ENCODE measurements at regions not wholly inside any gene's neighbourhood (a gene's known extent, or its start where the extent isn't known, plus 50 kb on each side); places are given as distances from the start of the nearest gene placed in this dataset.

DNA sequence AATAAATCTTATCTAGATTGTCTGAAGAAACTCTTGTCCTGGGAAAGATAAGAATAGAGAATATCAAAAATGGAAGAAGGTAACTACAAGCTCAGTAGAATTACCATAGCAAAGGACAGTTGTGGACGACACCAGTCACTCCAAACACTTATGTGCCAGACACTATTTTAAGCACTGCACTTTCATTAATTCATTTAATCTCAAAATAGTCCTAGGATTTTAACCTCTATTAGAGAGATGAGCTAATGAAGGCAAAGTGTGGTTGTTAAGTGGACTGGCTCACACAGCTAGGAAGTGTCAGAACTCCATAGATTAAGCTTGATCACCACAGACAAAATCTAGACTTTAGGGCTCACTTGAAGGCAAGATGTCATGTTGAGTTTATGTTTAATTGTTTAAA, 168.9 kb downstream of the CDC14C start:
- TF ChIP-seq ZNF274 (IDR thresholded peaks at IDR 0.05; ENCODE audit: low read depth, low read length) (no peak), YY1 (IDR thresholded peaks at IDR 0.05; ENCODE audit: insufficient read depth, insufficient read length) (no peak)
